ENCODE measurements at regions not wholly inside any gene's neighbourhood (a gene's known extent, or its start where the extent isn't known, plus 50 kb on each side); places are given as distances from the start of the nearest gene placed in this dataset.

DNA sequence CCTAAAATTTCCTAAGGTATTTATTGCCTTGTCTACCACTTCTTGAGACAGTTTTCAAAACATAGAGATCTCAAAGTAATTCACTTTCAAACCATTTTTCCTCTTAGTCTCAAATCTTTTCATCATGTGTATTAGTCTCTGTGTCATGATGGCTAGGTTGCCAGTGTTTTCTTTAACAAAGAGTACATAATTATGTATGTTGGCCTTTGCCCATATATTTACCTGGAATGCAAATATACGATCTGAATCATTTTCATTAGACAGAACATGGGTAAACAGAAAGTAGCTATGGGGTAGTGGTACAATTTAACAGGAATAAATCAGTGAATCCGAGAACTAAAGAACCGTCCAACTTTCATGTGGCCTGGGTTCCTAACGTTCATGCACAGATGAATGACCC is 852.1 kb upstream of the MBL2 start:
- no peak overlapping the region for H3K27ac ChIP-seq (ENCODE audit: insufficient read length, low read depth, low read length)
- H4K91ac ChIP-seq (ENCODE audit: insufficient read length, low read depth, low read length): no peak overlapping the region
- no peaks in the 10 kb centered on the region for H3K9me3 ChIP-seq (ENCODE audit: control insufficient read depth, low read depth, low read length)
- no peaks in the 10 kb centered on the region for H3K79me2 ChIP-seq (ENCODE audit: insufficient read depth, low read length)
- no peak overlapping the region for H2BK120ac ChIP-seq (ENCODE audit: low read depth, low read length, poor library complexity, severe bottlenecking)
- TF ChIP-seq, protein P1, sequence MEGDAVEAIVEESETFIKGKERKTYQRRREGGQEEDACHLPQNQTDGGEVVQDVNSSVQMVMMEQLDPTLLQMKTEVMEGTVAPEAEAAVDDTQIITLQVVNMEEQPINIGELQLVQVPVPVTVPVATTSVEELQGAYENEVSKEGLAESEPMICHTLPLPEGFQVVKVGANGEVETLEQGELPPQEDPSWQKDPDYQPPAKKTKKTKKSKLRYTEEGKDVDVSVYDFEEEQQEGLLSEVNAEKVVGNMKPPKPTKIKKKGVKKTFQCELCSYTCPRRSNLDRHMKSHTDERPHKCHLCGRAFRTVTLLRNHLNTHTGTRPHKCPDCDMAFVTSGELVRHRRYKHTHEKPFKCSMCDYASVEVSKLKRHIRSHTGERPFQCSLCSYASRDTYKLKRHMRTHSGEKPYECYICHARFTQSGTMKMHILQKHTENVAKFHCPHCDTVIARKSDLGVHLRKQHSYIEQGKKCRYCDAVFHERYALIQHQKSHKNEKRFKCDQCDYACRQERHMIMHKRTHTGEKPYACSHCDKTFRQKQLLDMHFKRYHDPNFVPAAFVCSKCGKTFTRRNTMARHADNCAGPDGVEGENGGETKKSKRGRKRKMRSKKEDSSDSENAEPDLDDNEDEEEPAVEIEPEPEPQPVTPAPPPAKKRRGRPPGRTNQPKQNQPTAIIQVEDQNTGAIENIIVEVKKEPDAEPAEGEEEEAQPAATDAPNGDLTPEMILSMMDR (conservative IDR thresholded peaks at IDR 0.05): no peak
- H2AFZ ChIP-seq (ENCODE audit: low read length): no peak overlapping the region
- H3K79me1 ChIP-seq (ENCODE audit: insufficient read depth, low read depth, low read length, poor library complexity, severe bottlenecking): no peaks in the 10 kb centered on the region
- H3K4ac ChIP-seq (ENCODE audit: low read depth, low read length): no peak overlapping the region
- H3K56ac ChIP-seq (ENCODE audit: insufficient read length, low read depth, low read length): no peak overlapping the region
- H3K27me3 ChIP-seq (ENCODE audit: insufficient read depth, low read length): no peaks in the 10 kb centered on the region
- no peaks in the 10 kb centered on the region for H3K4me1 Mint-ChIP-seq
- H3K18ac ChIP-seq (ENCODE audit: insufficient read length, low read depth, low read length): no peak overlapping the region
- no CpG with 5 or more reads among the region's 4 CpGs for WGBS (ENCODE audit: extremely low coverage, insufficient read length, low lambda C conversion rate)
- no peak overlapping the region for H2BK12ac ChIP-seq (ENCODE audit: insufficient read length, low read depth, low read length)
- H3K4me3 Mint-ChIP-seq: no peak overlapping the region
- H3T11ph ChIP-seq (ENCODE audit: low read length): no peak overlapping the region
- no peak overlapping the region for H3K27ac Mint-ChIP-seq
- peaks cover 7% of the 10 kb centered on the region in 2 experiments; a peak in 4 of 5 replicates for H3K9me3 Mint-ChIP-seq
- no peak overlapping the region for H3K4me2 ChIP-seq (ENCODE audit: insufficient read depth, insufficient read length, low read length)
- no peak overlapping the region for H3K14ac ChIP-seq (ENCODE audit: insufficient read depth, low read length)
- no peak overlapping the region for H2AK5ac ChIP-seq (ENCODE audit: insufficient read length, low read length)
- no peak overlapping the region for H2BK20ac ChIP-seq (ENCODE audit: low read depth, low read length, poor library complexity, severe bottlenecking)
- H4K20me1 ChIP-seq (ENCODE audit: control insufficient read depth, insufficient read depth, insufficient read length): no peaks in the 10 kb centered on the region
- no peak overlapping the region for H3K9ac ChIP-seq (ENCODE audit: extremely low read depth, insufficient read length, low read length)
- H4K8ac ChIP-seq (replicated peaks; ENCODE audit: insufficient read length, low read depth, low read length): no peak overlapping the region
- no peak for DNase-seq
- no peaks in the 10 kb centered on the region for H3K23me2 ChIP-seq (ENCODE audit: insufficient read length, low read depth, low read length, poor library complexity, severe bottlenecking)
- H3K4me1 ChIP-seq (ENCODE audit: insufficient read depth, low read length): no peaks in the 10 kb centered on the region
- H3K27me3 Mint-ChIP-seq (ENCODE audit: low read depth): no peaks in the 10 kb centered on the region
- peaks cover 5 to 21% (median 9%) of the 10 kb centered on the region in 3 experiments; a peak in 6 of 7 replicates for H3K36me3 Mint-ChIP-seq (ENCODE audit: insufficient read depth in 1 of 3, low read depth in 3 of 3)
- no peak overlapping the region for H4K5ac ChIP-seq (ENCODE audit: insufficient read length, low read depth, low read length)
- H2BK5ac ChIP-seq (ENCODE audit: insufficient read length, low read length): no peak overlapping the region
- no peak overlapping the region for H3K23ac ChIP-seq (ENCODE audit: insufficient read length, low read depth, low read length)
- no peak overlapping the region for H2BK15ac ChIP-seq (ENCODE audit: low read depth, low read length)
